Body of pancreas (tissue), 4 donors: ENCODE measurements at regions not wholly inside any gene's neighbourhood (a gene's known extent, or its start where the extent isn't known, plus 50 kb on each side); places are given as distances from the start of the nearest gene placed in this dataset.

Source experiments
- ATAC-seq: fragments of 150-250 bp; one replicate; pipeline ENCODE4 v1.9.1; 2016
- DNase-seq, 4 donors: peaks; one replicate each; pipeline ENCODE4 v3.0.0-alpha.2; 2019
- H3K27ac ChIP-seq, 4 donors: fragments of 200-600 bp; sonication (generic); 1 replicate in 3 of 4; 2 replicates in 1 of 4; pipeline versions ENCODE4 v1.5.1 to v1.6.1; 2016 to 2019; ENCODE audit warnings: mild to moderate bottlenecking in 1 of 4, mixed read lengths in 1 of 4, moderate library complexity in 1 of 4
- H3K27me3 ChIP-seq, 2 donors: fragments of 200-600 bp; sonication (generic); one replicate each; pipeline ENCODE4 v1.6.0; 2016; ENCODE audit warnings: mild to moderate bottlenecking in 1 of 2
- H3K36me3 ChIP-seq, 2 donors: fragments of 200-600 bp; sonication (generic); replicated peaks in 1 of 2; 2 replicates each; pipeline ENCODE4 v1.5.1; 2016; ENCODE audit warnings: low read depth in 2 of 2; ENCODE audit not compliant: insufficient read depth in 1 of 2
- H3K4me1 ChIP-seq: fragments of 200-600 bp; sonication (generic); one replicate; pipeline ENCODE4 v1.6.0; 2016
- H3K4me3 ChIP-seq, 2 donors: fragments of 200-600 bp; sonication (generic); 1 replicate in 1 of 2; 2 replicates in 1 of 2; pipeline ENCODE4 v1.5.1; 2016 to 2019
- H3K9me3 ChIP-seq, 3 donors: fragments of 200-600 bp; sonication (generic); 1 replicate in 2 of 3; 2 replicates in 1 of 3; pipeline ENCODE4 v1.5.1; 2016
- CTCF ChIP-seq, 7 experiments: fragments of 450-650 bp in 4 of 7; fragments of 200-600 bp in 3 of 7; sonication (generic) in 3 of 7; IDR thresholded peaks; one replicate each; pipeline ENCODE4 v1.5.1; 2016 to 2019; ENCODE audit warnings: antibody characterized with exemption in 7 of 7
- POLR2A ChIP-seq, 3 donors: fragments of 450-650 bp; IDR thresholded peaks; one replicate each; pipeline ENCODE4 v1.6.1; 2016; ENCODE audit warnings: antibody characterized with exemption in 3 of 3, mild to moderate bottlenecking in 2 of 3
- WGBS, 2 donors: methylation state at CpG; one replicate each; pipeline ENCODE4 v1.1.5; 2017; 5-methylcytosine and 5-hydroxymethylcytosine counted together
- intact Hi-C: fragments of 100-400 bp; cut with DNase I; formaldehyde crosslinking; loops from one replicate; pipeline ENCODE4 v1.15.1; 2023

GRCh38 chr10:54908019-54908418, 107.0 kb upstream of the PCDH15 start:
- WGBS, 2 donors, result 50 to 53% methylated on average over 1 to 3 of the region's 3 CpGs
- H3K9me3 ChIP-seq, result no peaks in the 10 kb centered on the region
- no peak for TF ChIP-seq POLR2A (IDR thresholded peaks at IDR 0.05)
- no peak for TF ChIP-seq CTCF (IDR thresholded peaks at IDR 0.05)
- no peaks in the 10 kb centered on the region for H3K36me3 ChIP-seq
- H3K4me3 ChIP-seq, result no peak overlapping the region
- H3K27me3 ChIP-seq, result no peaks in the 10 kb centered on the region
- DNase-seq (no peak), ATAC-seq (no peak)
- intact Hi-C loops, result no loop called here
- H3K4me1 ChIP-seq, result no peaks in the 10 kb centered on the region
- H3K27ac ChIP-seq, result no peak overlapping the region

GRCh38 chr10:54906940-54907339, 105.9 kb upstream of the PCDH15 start:
- ATAC-seq, result no peak
- Histone ChIP-seq H3K4me1 (no peaks in the 10 kb centered on the region), H3K27me3 (no peaks in the 10 kb centered on the region), H3K27ac (no peak overlapping the region), H3K9me3 (no peaks in the 10 kb centered on the region), H3K4me3 (no peak overlapping the region), H3K36me3 (no peaks in the 10 kb centered on the region)
- no peak for TF ChIP-seq CTCF (IDR thresholded peaks at IDR 0.05)
- TF ChIP-seq POLR2A (IDR thresholded peaks at IDR 0.05), result no peak
- DNase-seq, result no peak
- intact Hi-C loops, result no loop called here

- intact Hi-C loops, result no loop called here
- no peaks in the 10 kb centered on the region for H3K9me3 ChIP-seq
- H3K4me3 ChIP-seq, result no peak overlapping the region
- DNase-seq (no peak), ATAC-seq (no peak)
- no peaks in the 10 kb centered on the region for H3K4me1 ChIP-seq
- 51 to 58% methylated on average over 2 of the region's 2 CpGs for WGBS, 2 donors
- no peaks in the 10 kb centered on the region for H3K36me3 ChIP-seq
- no peak overlapping the region for H3K27ac ChIP-seq
- TF ChIP-seq CTCF (IDR thresholded peaks at IDR 0.05) (no peak), POLR2A (IDR thresholded peaks at IDR 0.05) (no peak)
- no peaks in the 10 kb centered on the region for H3K27me3 ChIP-seq
These were observed 104.7 kb upstream of the PCDH15 start for GRCh38 chr10:54905578-54906192.

- Histone ChIP-seq H3K4me1 (no peaks in the 10 kb centered on the region), H3K9me3 (no peaks in the 10 kb centered on the region), H3K4me3 (no peak overlapping the region), H3K27me3 (no peaks in the 10 kb centered on the region), H3K36me3 (no peaks in the 10 kb centered on the region), H3K27ac (no peak overlapping the region)
- ATAC-seq (no peak), DNase-seq (no peak)
- 20 to 55% methylated on average over 1 of the region's 1 CpG for WGBS, 2 donors
- TF ChIP-seq CTCF (IDR thresholded peaks at IDR 0.05) (no peak), POLR2A (IDR thresholded peaks at IDR 0.05) (no peak)
- intact Hi-C loops, result no loop called here
These were observed 103.8 kb upstream of the PCDH15 start for GRCh38 chr10:54904833-54905232.

- no peaks in the 10 kb centered on the region for H3K4me1 ChIP-seq
- TF ChIP-seq CTCF (IDR thresholded peaks at IDR 0.05) (no peak), POLR2A (IDR thresholded peaks at IDR 0.05) (no peak)
- ATAC-seq, result no peak
- no peak for DNase-seq
- intact Hi-C loops, result no loop called here
- no peak overlapping the region for H3K4me3 ChIP-seq
- 74 to 78% methylated on average over 1 of the region's 1 CpG for WGBS, 2 donors
- no peaks in the 10 kb centered on the region for H3K36me3 ChIP-seq
- no peaks in the 10 kb centered on the region for H3K27me3 ChIP-seq
- no peaks in the 10 kb centered on the region for H3K9me3 ChIP-seq
- no peak overlapping the region for H3K27ac ChIP-seq
These were observed 102.7 kb upstream of the PCDH15 start for GRCh38 chr10:54903745-54904144.
